GM12891 (cell line): ENCODE measurements at regions not wholly inside any gene's neighbourhood (a gene's known extent, or its start where the extent isn't known, plus 50 kb on each side); places are given as distances from the start of the nearest gene placed in this dataset.

Experiments used
- PAX5 ChIP-seq: IDR thresholded peaks from 2 replicates; pipeline ENCODE4 v1.6.1; 2011; ENCODE audit warnings: low read length, moderate library complexity, mild to moderate bottlenecking; ENCODE audit not compliant: insufficient read depth, severe bottlenecking
- POLR2A ChIP-seq: IDR thresholded peaks from 2 replicates; pipeline ENCODE4 v1.6.1; 2011; ENCODE audit warnings: low read depth, low read length, control low read depth
- POLR2AphosphoS5 ChIP-seq: IDR thresholded peaks from 2 replicates; pipeline ENCODE4 v1.6.1; 2011; ENCODE audit warnings: low read depth, low read length, control low read depth
- POU2F2 ChIP-seq: IDR thresholded peaks from 2 replicates; pipeline ENCODE4 v1.6.1; 2011; ENCODE audit warnings: low read depth, mild to moderate bottlenecking, control low read depth, low read length, moderate library complexity
- SPI1 ChIP-seq: IDR thresholded peaks from 2 replicates; pipeline ENCODE4 v1.6.1; 2011; ENCODE audit warnings: low read depth, low read length, control low read depth
- TAF1 ChIP-seq: IDR thresholded peaks from 2 replicates; pipeline ENCODE4 v1.6.1; 2011; ENCODE audit warnings: low read depth, low read length, control low read depth

GRCh38 chr2:49702740-49703139 is 548.4 kb upstream of the FSHR start:
- TF ChIP-seq PAX5 (no peak), POLR2A (no peak), POLR2AphosphoS5 (no peak), POU2F2 (no peak), TAF1 (no peak), SPI1 (no peak)
